ENCODE measurements at regions not wholly inside any gene's neighbourhood (a gene's known extent, or its start where the extent isn't known, plus 50 kb on each side); places are given as distances from the start of the nearest gene placed in this dataset.

DNA sequence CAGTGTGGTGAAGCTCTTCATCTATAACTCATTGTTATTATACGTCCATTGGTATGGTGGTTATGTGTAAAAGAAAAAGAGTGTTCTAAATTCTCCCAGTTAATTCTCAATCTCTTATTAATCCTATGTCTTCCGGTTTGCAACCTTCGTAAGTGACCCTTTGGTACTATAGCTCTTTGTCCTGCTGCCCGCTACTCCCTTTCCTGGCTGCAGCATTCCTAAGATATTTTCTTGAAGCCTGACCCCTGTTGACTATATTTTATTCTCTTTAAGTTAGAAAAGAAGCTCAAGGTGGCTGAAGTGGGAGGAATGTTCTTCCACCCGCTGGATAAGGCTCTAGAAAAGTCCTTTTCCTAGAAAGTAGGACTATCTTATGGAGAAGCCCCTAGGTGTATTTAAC is 684.8 kb downstream of the SOCS6 start:
- Mint-ChIP-seq H3K27ac (peak overlapping the region in 1 of 3 experiments; percentile 2), H3K36me3 (ENCODE audit: low read depth) (no peaks in the 10 kb centered on the region), H3K27me3 (ENCODE audit: low read depth) (no peaks in the 10 kb centered on the region), H3K9me3 (peaks cover 8% of the 10 kb centered on the region), H3K4me1 (no peaks in the 10 kb centered on the region), H3K4me3 (no peak overlapping the region)
- TF ChIP-seq CTCF (IDR thresholded peaks at IDR 0.05; ENCODE audit: unreplicated experiment in 3 of 3) = no peak

DNA sequence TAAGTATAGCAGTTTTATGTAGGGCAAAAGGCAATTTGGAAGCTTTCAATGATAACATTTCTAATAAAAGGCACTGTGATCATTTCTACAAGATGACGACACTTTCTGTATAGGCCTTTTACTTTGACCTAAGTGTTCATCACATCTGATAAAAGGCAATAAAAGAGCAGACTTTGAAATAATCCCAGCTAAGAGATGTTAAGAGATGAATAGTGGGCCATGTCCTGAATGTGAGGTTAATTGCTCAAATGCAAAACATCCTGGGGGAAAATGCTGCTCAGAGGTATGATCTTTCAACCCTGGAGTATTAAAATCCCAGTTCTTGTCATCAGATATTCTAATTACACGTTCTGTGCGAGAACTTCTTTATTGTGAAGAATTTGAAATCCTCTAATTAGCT is 677.6 kb downstream of the SOCS6 start:
- H3K4me1 Mint-ChIP-seq = no peaks in the 10 kb centered on the region
- H3K27ac Mint-ChIP-seq = no peak overlapping the region
- no peak overlapping the region for H3K4me3 Mint-ChIP-seq
- no peaks in the 10 kb centered on the region for H3K36me3 Mint-ChIP-seq (ENCODE audit: low read depth)
- H3K9me3 Mint-ChIP-seq = peaks cover 3% of the 10 kb centered on the region
- H3K27me3 Mint-ChIP-seq (ENCODE audit: low read depth) = no peaks in the 10 kb centered on the region
- no peak for TF ChIP-seq CTCF (IDR thresholded peaks at IDR 0.05; ENCODE audit: unreplicated experiment in 3 of 3)

GRCh38 chr18:70961939-70962338 is 673.1 kb downstream of the SOCS6 start:
- peak overlapping the region in 1 of 3 experiments; percentile 21 for H3K27ac Mint-ChIP-seq
- no peaks in the 10 kb centered on the region for H3K27me3 Mint-ChIP-seq (ENCODE audit: low read depth)
- H3K4me1 Mint-ChIP-seq = no peaks in the 10 kb centered on the region
- H3K9me3 Mint-ChIP-seq = no peaks in the 10 kb centered on the region
- no peak for TF ChIP-seq CTCF (IDR thresholded peaks at IDR 0.05; ENCODE audit: unreplicated experiment in 3 of 3)
- no peaks in the 10 kb centered on the region for H3K36me3 Mint-ChIP-seq (ENCODE audit: low read depth)
- no peak overlapping the region for H3K4me3 Mint-ChIP-seq

GRCh38 chr18:70956554-70956953 is 667.7 kb downstream of the SOCS6 start:
- TF ChIP-seq CTCF (IDR thresholded peaks at IDR 0.05; ENCODE audit: unreplicated experiment in 3 of 3) = no peak
- H3K4me1 Mint-ChIP-seq = no peaks in the 10 kb centered on the region
- no peak overlapping the region for H3K4me3 Mint-ChIP-seq
- no peak overlapping the region for H3K27ac Mint-ChIP-seq
- no peaks in the 10 kb centered on the region for H3K27me3 Mint-ChIP-seq (ENCODE audit: low read depth)
- no peaks in the 10 kb centered on the region for H3K9me3 Mint-ChIP-seq
- H3K36me3 Mint-ChIP-seq (ENCODE audit: low read depth) = no peaks in the 10 kb centered on the region

DNA sequence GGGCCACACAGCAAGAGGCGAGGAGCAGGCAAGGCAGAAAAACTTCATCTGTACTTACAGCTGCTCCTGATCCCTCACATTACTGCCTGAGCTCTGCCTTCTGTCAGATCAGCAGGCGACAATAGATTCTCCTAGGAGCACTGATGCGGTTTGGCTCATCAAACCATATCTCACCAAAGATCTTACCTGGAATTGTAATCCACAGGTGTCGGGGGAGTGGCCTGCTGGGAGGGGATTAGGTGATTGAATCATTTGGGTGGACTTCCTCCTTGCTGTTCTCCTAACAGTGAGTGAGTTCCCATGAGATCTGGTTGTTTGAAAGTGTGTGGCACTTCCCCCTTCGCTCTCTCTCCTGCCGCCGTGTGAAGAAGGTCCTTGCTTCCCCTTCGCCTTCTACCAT is 647.3 kb downstream of the SOCS6 start:
- Mint-ChIP-seq H3K9me3 (no peaks in the 10 kb centered on the region), H3K4me3 (no peak overlapping the region), H3K4me1 (no peaks in the 10 kb centered on the region), H3K27ac (no peak overlapping the region), H3K27me3 (ENCODE audit: low read depth) (peaks cover 4% of the 10 kb centered on the region), H3K36me3 (ENCODE audit: low read depth) (no peaks in the 10 kb centered on the region)
- no peak for TF ChIP-seq CTCF (IDR thresholded peaks at IDR 0.05; ENCODE audit: unreplicated experiment in 3 of 3)

GRCh38 chr18:70931942-70932814 is 643.3 kb downstream of the SOCS6 start:
- Mint-ChIP-seq H3K27ac (no peak overlapping the region), H3K36me3 (ENCODE audit: low read depth) (no peaks in the 10 kb centered on the region), H3K9me3 (no peaks in the 10 kb centered on the region), H3K4me3 (no peak overlapping the region), H3K4me1 (no peaks in the 10 kb centered on the region), H3K27me3 (ENCODE audit: low read depth) (peaks cover 4% of the 10 kb centered on the region)
- TF ChIP-seq CTCF (IDR thresholded peaks at IDR 0.05; ENCODE audit: unreplicated experiment in 3 of 3) = peak; percentile 58 to 75 (median 68)
